AG04449 (cell line): ENCODE measurements at regions not wholly inside any gene's neighbourhood (a gene's known extent, or its start where the extent isn't known, plus 50 kb on each side); places are given as distances from the start of the nearest gene placed in this dataset.

Experiments used
- CTCF ChIA-PET: fragments of 350-600 bp; formaldehyde crosslinking; extraction: SDS; loops from one replicate; lab custom pipeline; 2021; ENCODE audit warnings: antibody characterized with exemption; lab: Yijun Ruan, JAX
- POLR2A ChIA-PET: fragments of 400-600, 350-600 bp; formaldehyde crosslinking; extraction: SDS; loops from one replicate; lab custom pipeline; 2020; ENCODE audit warnings: antibody characterized with exemption, inconsistent platforms; lab: Yijun Ruan, JAX
- DNase-seq: peaks from one replicate; pipeline ENCODE4 v3.0.0-alpha.2; 2010; ENCODE audit warnings: low read depth, low spot score
- H3K4me3 ChIP-seq: 2 replicates; pipeline ENCODE4 v1.5.1; 2011; ENCODE audit warnings: low read depth, mild to moderate bottlenecking, control low read depth, low read length
- TF ChIP-seq, protein P1 (sequence below): IDR thresholded peaks from one replicate; pipeline ENCODE4 v1.5.1; 2011; ENCODE audit warnings: mild to moderate bottlenecking, moderate library complexity, low read length, control low read depth, inconsistent platforms; ENCODE audit not compliant: insufficient read depth; ENCODE audit errors: missing control alignments

DNA sequence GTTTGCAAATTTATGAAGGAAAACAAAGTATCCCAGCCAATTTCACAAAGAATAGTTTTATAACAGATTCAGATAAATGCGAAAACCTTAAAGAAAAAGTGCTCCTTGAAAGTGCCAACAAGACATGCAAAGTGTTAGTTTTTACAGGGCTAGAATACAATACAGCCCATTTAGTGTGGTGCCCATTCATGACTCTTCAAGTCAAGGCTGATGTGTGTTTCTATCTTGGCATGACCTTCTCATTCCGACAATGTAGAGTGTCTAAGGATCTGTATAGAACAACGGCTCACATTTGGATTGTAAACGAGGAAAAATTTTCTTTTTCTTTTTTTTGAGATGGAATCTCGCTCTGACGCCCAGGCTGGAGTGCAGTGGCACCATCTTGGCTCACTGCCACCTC, 205.2 kb upstream of the SEMA6A start:
- CTCF ChIA-PET, result no interaction called here
- no peak for DNase-seq
- POLR2A ChIA-PET, result no interaction called here
- H3K4me3 ChIP-seq, result no peak overlapping the region
- TF ChIP-seq, protein P1, sequence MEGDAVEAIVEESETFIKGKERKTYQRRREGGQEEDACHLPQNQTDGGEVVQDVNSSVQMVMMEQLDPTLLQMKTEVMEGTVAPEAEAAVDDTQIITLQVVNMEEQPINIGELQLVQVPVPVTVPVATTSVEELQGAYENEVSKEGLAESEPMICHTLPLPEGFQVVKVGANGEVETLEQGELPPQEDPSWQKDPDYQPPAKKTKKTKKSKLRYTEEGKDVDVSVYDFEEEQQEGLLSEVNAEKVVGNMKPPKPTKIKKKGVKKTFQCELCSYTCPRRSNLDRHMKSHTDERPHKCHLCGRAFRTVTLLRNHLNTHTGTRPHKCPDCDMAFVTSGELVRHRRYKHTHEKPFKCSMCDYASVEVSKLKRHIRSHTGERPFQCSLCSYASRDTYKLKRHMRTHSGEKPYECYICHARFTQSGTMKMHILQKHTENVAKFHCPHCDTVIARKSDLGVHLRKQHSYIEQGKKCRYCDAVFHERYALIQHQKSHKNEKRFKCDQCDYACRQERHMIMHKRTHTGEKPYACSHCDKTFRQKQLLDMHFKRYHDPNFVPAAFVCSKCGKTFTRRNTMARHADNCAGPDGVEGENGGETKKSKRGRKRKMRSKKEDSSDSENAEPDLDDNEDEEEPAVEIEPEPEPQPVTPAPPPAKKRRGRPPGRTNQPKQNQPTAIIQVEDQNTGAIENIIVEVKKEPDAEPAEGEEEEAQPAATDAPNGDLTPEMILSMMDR, result no peak

DNA sequence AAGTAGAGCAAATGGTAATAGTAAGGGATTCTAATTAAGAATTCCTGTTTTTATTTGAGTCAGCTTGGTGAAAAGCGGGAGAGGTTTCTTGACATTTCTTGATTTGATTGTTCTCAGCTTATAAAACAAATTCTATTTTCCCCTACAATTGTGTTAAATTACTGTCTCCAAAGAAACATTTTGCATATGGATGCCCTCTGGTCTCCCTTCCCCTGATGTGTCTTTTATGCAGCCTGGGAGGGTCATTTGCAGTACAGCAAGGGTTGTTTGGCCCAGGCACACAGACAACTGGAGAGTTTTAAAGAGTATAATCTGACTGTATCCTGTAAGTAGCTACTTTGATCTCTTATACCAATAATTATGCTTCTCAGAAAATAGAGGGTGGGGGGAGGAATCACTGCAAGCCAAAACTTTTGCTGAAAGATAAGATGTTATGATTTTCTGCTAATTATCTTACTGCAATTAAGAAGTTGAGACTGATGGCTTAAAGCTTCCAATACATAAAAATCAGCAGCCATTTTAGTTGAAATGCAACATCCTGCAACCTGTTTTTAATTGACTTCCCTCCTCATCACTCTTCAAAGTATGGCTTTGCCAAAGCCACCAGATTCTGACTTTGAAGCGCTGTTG, 204.1 kb upstream of the SEMA6A start:
- POLR2A ChIA-PET, result no interaction called here
- H3K4me3 ChIP-seq, result no peak overlapping the region
- CTCF ChIA-PET, result no interaction called here
- no peak for DNase-seq
- TF ChIP-seq, protein P1, result no peak

DNA sequence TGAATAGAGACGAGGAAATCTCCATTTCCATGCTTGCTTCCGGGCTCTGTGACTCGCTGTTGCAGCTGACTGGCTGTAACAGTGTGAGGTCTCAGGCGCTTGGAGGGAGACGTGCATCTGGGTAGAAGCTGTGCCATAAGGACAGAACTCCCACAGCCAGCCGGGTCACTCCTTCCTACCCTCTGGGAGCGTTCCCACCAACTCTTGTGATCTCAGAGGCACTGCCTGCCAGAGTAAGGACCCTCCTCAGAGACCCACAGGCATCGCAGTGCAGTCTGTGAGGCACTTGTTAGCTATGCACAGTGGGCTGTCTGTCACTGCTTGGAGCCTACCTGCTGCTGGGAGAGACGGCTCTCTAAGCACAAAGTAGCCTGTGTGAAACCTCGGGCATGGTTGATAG, 203.4 kb upstream of the SEMA6A start:
- H3K4me3 ChIP-seq, result no peak overlapping the region
- ChIA-PET CTCF (no interaction called here), POLR2A (no interaction called here)
- no peak for DNase-seq
- TF ChIP-seq, protein P1, result no peak

DNA sequence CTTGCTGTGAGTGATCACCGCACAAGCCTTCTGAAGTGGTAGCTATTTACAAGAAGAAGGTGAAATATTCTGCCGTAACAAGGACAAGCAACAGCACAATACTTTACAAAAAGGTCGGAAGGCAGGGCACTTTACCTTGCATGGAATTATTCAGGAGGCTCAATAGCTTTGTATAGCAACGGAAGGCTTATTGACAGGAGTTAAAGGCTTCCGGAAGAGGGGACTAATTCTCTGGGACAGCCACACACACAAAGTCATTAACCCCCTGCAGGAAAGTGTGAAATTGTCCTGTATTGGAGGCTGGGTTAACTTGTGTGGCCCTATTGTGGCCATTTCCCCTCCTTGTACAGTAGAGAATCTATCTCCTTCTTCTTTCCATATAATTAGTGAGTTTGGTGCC, 199.3 kb upstream of the SEMA6A start:
- ChIA-PET CTCF (no interaction called here), POLR2A (no interaction called here)
- no peak for DNase-seq
- TF ChIP-seq, protein P1, result no peak
- no peak overlapping the region for H3K4me3 ChIP-seq

DNA sequence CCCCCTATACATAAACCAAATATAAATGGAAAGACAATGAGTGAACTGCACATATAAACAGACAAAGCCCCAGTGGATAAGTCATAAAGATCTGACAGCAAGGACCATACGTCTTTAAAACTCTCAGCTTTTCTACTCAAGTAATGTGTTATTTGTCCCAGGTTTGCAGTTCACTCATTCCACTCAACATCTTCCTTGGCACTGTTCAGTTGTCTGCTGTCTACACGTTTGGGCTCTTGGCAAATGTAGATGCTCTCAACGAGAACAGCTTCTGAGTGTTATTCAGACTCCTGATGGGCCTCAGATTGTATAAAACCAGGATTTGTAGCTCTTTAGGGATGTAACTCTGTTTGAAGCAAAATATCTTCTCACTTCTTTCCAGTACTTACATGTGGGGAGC, 198.2 kb upstream of the SEMA6A start:
- TF ChIP-seq, protein P1, result no peak
- H3K4me3 ChIP-seq, result no peak overlapping the region
- no peak for DNase-seq
- POLR2A ChIA-PET, result no interaction called here
- CTCF ChIA-PET, result no interaction called here

DNA sequence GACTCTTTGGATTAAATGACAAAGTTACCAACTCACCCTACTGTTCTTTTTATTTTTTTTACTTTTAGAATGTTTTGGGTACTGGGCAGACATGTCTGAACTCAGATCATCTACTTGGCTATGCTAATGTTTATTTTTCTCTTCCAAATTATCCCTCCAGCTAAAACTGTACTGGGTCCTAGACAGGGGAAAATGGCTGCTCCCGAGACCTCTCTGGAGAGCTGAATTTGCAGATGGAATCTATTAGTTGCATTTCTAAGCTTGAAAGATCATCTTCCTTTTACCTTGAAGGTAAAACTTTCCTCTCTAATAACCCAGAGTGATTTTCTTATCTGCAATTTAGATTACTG, 197.5 kb upstream of the SEMA6A start:
- ChIA-PET CTCF (no interaction called here), POLR2A (no interaction called here)
- DNase-seq, result no peak
- H3K4me3 ChIP-seq, result no peak overlapping the region
- TF ChIP-seq, protein P1, result no peak
